H4 (cell line): ENCODE measurements at regions not wholly inside any gene's neighbourhood (a gene's known extent, or its start where the extent isn't known, plus 50 kb on each side); places are given as distances from the start of the nearest gene placed in this dataset.
A peak's percentile ranks its signal among the peaks of the same experiment; 100 is the strongest.
"Not testable (repeated sequence)": the region's sequence is repeated elsewhere in the genome, so short reads cannot be mapped to it uniquely, and the experiment has no call there.

Experiments used
- DNase-seq: peaks from one replicate; pipeline ENCODE4 v3.0.0-alpha.2; 2015; ENCODE audit warnings: low spot score

DNA sequence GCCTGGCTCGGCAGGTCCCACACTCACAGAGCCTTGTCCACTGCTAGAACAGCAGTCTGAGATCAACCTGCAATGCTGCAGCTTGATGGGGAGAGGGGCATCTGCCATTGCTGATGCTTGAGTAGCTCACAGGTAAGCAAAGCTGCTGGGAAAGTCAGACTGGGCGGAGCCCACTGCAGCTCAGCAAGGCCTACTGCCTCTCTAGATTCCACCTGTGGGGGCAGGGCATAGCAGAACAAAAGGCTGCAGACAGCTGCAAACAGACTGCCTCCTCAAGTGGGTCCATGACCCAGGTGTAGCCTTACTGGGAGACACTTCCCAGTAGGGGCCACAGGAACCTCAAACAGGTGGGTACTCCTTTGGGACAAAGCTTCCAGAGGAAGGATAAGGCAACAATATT, 110.6 kb upstream of the ADAMTS3 start:
- DNase-seq: no peak

DNA sequence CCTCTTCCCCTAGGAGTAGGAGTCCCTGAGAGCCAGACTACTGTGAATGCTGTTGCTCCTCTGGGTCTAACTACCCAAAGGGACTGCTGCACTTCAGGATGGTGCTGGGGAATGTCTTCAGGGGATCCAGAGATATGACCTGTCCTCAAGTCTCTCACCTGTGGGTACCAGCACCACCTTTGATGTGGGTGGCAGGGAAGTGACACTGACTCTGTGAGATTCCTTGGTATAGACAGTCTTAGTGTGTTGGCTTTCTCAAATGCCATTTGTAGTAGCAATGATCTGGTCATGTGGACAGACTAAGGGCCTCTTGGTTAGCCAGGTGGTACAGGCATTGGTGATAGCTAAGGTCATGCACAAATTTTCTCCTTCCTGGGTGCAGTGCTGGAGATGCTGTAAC, 108.9 kb upstream of the ADAMTS3 start:
- no peak for DNase-seq

DNA sequence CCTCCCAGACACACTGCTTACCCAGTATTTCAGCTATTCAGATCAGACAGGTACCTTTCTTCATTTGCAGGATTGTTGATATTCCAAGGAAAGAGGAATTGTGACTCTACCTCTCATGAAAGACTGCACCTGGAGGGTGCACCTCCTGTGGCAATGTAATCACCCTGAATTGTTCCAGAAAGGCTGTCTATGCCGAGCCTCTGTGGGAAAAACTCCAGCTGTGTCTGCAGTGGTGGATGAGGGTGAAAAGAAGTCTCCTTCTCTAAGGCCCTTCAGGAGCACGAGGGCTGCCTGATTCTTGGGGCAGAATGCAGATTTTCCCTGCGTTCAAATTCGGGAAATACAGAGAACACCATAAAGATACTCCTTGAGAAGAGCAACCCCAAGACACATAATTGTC, 108.2 kb upstream of the ADAMTS3 start:
- DNase-seq: no peak

DNA sequence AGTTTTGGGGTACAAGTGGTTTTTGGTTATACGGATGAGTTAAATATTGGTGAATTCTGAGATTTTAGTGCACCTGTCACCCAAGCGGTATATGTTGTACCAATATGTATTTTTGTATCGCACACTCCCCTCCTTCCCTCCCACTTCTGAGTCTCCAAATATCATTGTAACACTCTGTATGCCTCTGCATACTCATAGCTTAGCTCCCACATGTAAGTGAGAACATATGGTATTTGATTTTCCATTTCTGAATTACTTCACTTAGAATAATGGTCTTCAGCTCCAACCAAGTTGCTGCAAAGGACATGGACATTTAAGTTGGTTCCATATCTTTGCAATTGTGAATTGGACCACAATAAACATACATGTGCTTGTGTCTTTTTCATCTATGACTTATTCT, 103.0 kb upstream of the ADAMTS3 start:
- DNase-seq: no peak

DNA sequence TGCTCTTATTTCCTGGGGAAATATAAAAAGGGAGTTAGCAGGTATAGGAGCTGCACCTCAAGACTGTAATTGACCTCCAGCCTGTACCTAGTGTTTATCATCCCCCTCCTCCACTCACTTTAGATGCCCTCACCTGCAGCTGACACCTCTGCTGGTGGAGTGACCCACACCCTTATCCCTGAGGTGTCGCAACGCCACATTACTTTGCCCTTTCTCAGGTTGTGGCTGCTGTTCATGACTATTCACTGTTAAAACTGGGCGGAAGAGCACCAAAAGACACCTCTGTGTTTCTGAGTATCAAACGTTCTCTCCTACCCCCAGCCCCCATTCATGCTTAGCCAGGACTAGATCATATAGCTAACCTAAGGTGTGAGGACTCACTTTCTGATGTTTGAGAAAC, 101.5 kb upstream of the ADAMTS3 start:
- no peak for DNase-seq

DNA sequence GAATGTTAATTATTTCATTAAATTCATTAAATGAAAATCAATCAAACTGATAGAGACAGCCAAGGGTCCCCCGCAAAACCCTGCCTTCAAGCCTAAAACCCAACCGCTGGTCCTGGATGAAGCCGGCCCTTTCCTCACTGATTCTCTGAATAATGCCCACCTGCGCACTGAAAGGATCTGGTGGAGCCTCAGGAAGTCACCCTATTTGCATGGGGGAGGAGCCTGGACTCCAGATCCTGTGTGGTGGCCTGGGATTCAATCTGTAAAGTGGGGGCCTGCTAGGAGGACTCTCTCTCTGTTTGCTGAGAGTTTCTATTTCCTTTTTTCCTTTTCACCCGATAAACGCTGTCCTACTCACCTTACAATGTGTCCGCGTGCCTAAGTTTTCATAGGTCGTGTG, 97.9 kb upstream of the ADAMTS3 start:
- no peak for DNase-seq

DNA sequence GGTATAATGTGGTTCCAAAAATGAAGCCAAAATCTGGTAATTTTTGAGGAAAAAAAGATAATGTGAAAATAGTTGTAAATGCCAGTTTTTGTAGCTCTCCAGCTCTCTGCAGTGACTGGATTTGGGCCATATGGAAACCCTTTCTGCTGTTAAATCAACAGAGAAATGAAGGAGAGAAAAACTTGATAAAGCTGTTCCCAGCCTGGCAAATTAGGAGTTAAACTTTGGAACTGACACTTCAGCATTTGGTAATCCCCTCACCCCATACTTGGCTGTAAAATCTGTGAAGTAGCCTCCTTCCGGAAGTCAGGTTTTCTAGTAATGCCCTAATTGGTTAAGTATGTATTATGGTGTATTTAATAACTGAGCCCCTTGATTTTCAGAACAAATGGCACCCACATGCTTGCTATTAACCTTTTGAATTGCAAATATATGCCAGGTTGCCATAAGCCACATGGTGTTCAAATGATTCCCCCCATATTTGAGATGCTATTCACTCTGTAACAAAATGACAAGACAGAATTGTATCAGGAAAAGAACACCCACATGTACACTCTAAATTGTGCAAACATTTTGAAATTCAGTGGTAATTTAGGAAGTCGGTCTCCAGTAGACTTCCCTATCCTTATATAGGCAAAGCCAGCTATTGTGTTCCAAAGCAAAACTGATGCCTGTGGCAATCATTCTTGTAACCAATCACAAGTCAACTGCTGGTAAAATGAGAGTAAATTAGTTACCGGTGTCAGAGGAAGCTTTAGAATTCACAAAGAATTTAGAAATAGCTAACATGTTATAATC, 96.3 kb upstream of the ADAMTS3 start:
- DNase-seq: no peak

DNA sequence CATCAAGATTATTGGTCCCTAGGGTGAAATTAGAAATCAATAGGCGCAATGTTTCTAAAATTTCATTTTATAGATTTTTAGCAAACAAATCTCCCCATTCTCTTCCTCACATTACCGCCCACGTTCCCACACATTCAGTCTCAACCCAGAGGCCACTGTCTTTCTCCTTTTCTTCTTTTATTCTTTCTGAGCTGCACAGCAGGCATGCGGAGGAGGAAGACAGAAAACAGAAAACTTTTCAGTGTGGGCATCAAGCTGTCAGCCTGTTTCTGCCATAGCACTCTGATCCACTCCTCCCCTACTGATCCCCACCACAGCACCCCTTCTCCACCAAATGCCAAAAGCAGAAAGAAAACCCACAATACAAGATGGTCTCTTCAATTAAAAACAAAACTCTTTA, 94.8 kb upstream of the ADAMTS3 start:
- no peak for DNase-seq

DNA sequence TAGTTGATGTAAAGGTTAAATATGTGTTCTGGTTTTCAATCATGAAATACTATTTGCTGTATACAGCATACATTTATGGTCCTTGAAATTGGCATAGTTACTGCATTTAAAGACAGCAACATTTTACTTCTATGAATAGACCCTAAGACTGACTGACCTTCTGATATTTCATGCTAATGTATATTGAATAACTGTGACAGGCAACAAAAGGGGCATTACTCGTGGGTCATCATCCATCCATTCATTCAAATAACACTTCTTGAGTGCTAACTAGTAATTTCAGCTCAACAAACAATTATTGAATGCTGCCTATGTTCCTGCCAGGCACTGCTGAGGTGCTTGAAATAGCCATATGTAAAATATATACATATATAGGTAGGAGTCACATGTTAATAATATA, 92.8 kb upstream of the ADAMTS3 start:
- no peak for DNase-seq

DNA sequence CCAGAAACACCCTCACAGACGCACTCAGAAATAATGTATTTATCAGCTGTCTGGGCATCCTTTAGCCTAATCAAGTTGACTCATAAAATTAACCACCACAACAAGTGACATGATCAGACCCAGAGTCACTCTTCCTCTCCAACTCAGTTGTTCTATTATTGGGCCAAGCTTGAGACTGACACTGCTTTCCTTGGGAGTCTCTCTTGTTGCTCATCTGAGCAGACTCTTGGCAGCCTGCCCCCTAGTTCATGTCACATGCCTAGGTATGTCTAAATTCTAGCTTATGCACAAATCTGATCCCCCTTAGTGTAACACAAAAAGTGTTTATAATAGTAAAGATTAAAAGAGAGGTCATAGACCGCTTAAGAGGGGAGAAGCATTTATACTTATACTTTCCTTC, 72.6 kb upstream of the ADAMTS3 start:
- DNase-seq: no peak

DNA sequence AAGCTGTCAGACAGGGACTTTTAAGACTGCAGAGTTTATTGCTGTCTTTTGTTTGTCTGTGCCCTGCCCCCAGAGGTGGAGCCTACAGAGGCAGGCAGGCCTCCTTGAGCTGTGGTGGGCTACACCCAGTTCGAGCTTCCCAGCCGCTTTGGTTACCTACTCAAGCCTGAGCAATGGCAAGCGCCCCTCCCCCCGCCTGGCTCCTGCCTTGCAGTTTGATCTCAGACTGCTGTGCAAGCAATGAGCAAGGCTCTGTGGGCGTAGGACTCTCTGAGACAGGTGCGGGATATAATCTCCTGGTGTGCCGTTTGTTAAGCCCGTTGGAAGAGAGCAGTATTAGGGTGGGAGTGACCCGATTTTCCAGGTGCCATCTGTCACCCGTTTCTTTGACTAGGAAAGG, 67.8 kb upstream of the ADAMTS3 start:
- not testable (repeated sequence) for DNase-seq

DNA sequence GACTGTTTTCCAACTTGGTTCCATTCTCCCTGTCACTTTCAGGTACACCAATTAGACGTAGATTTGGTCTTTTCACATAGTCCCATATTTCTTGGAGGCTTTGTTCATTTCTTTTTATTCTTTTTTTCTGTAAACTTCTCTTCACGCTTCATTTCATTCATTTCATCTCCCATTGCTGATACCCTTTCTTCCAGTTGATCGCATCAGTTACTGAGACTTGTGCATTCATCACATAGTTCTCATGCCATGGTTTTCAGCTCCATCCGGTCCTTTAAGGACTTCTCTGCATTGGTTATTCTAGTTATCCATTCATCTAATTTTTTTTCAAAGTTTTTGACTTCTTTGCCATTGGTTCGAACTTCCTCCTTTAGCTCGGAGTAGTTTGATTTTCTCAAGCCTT, 66.9 kb upstream of the ADAMTS3 start:
- not testable (repeated sequence) for DNase-seq

DNA sequence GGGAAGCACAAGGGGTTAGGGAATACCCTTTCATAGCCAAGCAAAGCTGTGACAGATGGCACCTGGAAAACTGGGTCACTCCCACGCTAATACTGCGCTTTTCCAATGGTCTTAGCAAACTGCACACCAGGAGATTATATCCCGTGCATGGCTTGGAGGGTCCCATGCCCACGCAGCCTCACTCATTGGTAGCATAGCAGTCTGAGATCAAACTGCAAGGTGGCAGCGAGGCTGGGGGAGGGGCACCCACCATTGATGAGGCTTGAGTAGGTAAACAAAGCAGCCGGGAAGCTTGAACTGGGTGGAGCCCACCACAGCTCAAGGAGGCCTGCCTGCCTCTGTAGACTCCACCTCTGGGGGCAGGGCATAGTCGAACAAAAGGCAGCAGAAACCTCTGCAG, 63.2 kb upstream of the ADAMTS3 start:
- not testable (repeated sequence) for DNase-seq

DNA sequence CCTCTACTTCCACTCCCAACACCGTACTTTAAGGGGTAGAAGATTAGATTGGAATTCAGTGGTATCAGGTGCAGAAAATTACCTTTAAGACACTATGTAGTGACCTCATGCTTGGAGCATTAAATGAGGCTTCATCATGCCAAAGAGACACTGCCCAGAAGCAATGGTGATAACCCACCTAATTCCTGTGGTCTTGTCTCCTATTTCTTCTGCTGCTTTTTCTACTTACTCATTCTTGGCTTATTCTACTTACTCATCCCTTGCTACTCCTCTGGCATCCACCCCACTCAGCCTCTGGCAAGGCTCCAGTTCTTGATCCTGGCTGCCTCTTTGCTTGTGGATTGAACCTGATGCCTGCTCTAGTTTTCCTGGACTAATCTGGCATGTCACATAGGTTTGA, 62.3 kb upstream of the ADAMTS3 start:
- DNase-seq: peak; percentile 43

DNA sequence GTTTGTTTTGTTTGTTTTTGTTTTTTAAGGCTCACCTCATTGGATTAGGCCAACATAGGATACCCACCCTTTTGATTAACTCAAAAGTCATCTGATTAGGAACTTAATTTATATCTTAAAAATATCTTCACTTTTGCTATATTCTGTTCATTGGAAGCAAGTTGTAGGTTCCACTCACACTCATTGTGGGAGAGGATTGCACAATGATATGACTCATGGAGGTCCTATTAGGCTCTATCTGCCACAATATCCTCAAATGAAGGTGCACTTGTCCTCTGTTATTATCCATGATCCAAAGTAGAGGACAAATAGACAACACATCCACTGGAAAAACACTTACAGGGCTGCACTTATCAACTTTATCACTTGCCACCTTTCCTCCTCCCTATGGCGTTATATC, 60.5 kb upstream of the ADAMTS3 start:
- no peak for DNase-seq

DNA sequence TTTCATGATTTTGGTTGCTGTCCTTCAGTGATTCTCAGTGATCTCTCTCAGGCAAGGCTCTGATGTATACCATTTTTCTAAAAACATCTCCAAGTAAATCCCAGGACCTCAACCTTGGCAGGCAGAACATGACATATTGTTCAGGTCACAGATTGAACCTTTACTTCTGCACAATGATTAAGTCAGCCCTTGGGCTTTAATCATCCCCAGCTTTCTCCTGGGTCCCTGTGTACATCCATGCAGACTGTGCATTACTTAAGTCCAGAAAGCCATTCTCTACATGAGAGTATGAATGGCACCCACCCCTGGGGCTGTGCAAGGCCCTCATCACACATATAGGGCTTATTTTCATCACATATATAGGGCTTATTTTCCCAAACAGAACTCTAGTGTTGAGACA, 58.7 kb upstream of the ADAMTS3 start:
- no peak for DNase-seq
